Spleen (tissue), 11 donors: ENCODE measurements at regions not wholly inside any gene's neighbourhood (a gene's known extent, or its start where the extent isn't known, plus 50 kb on each side); places are given as distances from the start of the nearest gene placed in this dataset.
"Not testable (repeated sequence)": the region's sequence is repeated elsewhere in the genome, so short reads cannot be mapped to it uniquely, and the experiment has no call there.

ENCODE experiments used
- DNase-seq: peaks from one replicate; pipeline ENCODE4 v3.0.0-alpha.2; 2020
- H3K27ac ChIP-seq, 8 donors: fragments of 200-600 bp; sonication (generic) in 7 of 8; 1 replicate in 4 of 8; 2 replicates in 4 of 8; pipeline versions ENCODE4 v1.5.0 to v1.8.0; 2016 to 2021; ENCODE audit warnings: inconsistent platforms in 4 of 8, mild to moderate bottlenecking in 4 of 8, moderate library complexity in 1 of 8
- H3K27me3 ChIP-seq, 7 donors: fragments of 200-600 bp; sonication (generic) in 6 of 7; replicated peaks in 1 of 7; 1 replicate in 4 of 7; 2 replicates in 3 of 7; pipeline versions ENCODE4 v1.5.0 to v1.8.0; 2016 to 2021; ENCODE audit warnings: inconsistent platforms in 3 of 7, mild to moderate bottlenecking in 1 of 7
- H3K36me3 ChIP-seq, 6 donors: fragments of 200-600 bp; sonication (generic) in 5 of 6; 1 replicate in 4 of 6; 2 replicates in 2 of 6; pipeline versions ENCODE4 v1.5.0 to v1.8.0; 2016 to 2021; ENCODE audit warnings: inconsistent platforms in 2 of 6
- H3K4me1 ChIP-seq, 6 donors: fragments of 200-600 bp; sonication (generic) in 5 of 6; 1 replicate in 3 of 6; 2 replicates in 3 of 6; pipeline versions ENCODE4 v1.5.0 to v1.8.0; 2016 to 2021; ENCODE audit warnings: inconsistent platforms in 3 of 6
- H3K4me3 ChIP-seq, 8 donors: fragments of 200-600 bp; sonication (generic) in 7 of 8; 1 replicate in 4 of 8; 2 replicates in 4 of 8; pipeline versions ENCODE4 v1.5.0 to v1.8.0; 2016 to 2021; ENCODE audit warnings: inconsistent platforms in 4 of 8, mild to moderate bottlenecking in 4 of 8, moderate library complexity in 2 of 8
- H3K9me3 ChIP-seq, 8 donors: fragments of 200-600 bp; sonication (generic) in 7 of 8; 1 replicate in 4 of 8; 2 replicates in 4 of 8; pipeline versions ENCODE4 v1.5.0 to v1.8.0; 2016 to 2021; ENCODE audit warnings: inconsistent platforms in 4 of 8
- POLR2A ChIP-seq, 3 donors: fragments of 450-650 bp; IDR thresholded peaks; one replicate each; pipeline ENCODE4 v1.5.1; 2017; ENCODE audit warnings: antibody characterized with exemption in 3 of 3, mild to moderate bottlenecking in 1 of 3
- POLR2AphosphoS5 ChIP-seq, 3 donors: sonication (generic); formaldehyde crosslinking; IDR thresholded peaks; one replicate each; pipeline ENCODE4 v1.5.1; 2017; ENCODE audit warnings: antibody characterized with exemption in 3 of 3
- WGBS, 5 donors: extraction: QIAGEN DNeasy Blood & Tissue Kit in 3 of 5; methylation state at CpG; one replicate each; pipeline versions ENCODE4 v1.1.5 to v1.1.7; 2013 to 2018; 5-methylcytosine and 5-hydroxymethylcytosine counted together
- intact Hi-C: fragments of 100-400 bp; cut with DNase I; formaldehyde crosslinking; loops from one replicate; pipeline ENCODE4 v1.15.0; 2023; ENCODE audit warnings: low total_unique reads
- TF ChIP-seq, protein P1 (sequence below), 11 experiments: fragments of 200-600 bp in 7 of 11; fragments of 450-650 bp in 4 of 11; sonication (generic) in 4 of 11; IDR thresholded peaks in 8 of 11; conservative IDR thresholded peaks in 3 of 11; 1 replicate in 7 of 11; 2 replicates in 4 of 11; pipeline versions ENCODE4 v1.4.0 to v1.8.0; 2016 to 2021; ENCODE audit warnings: antibody characterized with exemption in 11 of 11, inconsistent platforms in 4 of 11, mild to moderate bottlenecking in 1 of 11
- donor health status: healthy with polysubstance abuse.
- donor health status: DM: no; HTN: no; CAD: no; lungs with moderate emphysema.
- donor health status: DM: no; HTN: no; CAD: no.
- donor health status: Bipolar disorder and iron deficiency.
- donor health status: healthy.
- donor health status: DM: no; HTN: no; CAD: no.
- donor health status: DM: yes; HTN: yes; CAD: no.

GRCh38 chrX:56031409-56031808 is 200.7 kb upstream of the KLF8 start:
- H3K27me3 ChIP-seq, result no peaks in the 10 kb centered on the region
- peaks cover 0 to 15% (median 6%) of the 10 kb centered on the region in 8 donors for H3K9me3 ChIP-seq
- 91 to 99% (median 94%) methylated on average over 4 to 13 of the region's 13 CpGs for WGBS, 5 donors
- no peaks in the 10 kb centered on the region for H3K36me3 ChIP-seq
- intact Hi-C loops, result no loop called here
- TF ChIP-seq, protein P1, sequence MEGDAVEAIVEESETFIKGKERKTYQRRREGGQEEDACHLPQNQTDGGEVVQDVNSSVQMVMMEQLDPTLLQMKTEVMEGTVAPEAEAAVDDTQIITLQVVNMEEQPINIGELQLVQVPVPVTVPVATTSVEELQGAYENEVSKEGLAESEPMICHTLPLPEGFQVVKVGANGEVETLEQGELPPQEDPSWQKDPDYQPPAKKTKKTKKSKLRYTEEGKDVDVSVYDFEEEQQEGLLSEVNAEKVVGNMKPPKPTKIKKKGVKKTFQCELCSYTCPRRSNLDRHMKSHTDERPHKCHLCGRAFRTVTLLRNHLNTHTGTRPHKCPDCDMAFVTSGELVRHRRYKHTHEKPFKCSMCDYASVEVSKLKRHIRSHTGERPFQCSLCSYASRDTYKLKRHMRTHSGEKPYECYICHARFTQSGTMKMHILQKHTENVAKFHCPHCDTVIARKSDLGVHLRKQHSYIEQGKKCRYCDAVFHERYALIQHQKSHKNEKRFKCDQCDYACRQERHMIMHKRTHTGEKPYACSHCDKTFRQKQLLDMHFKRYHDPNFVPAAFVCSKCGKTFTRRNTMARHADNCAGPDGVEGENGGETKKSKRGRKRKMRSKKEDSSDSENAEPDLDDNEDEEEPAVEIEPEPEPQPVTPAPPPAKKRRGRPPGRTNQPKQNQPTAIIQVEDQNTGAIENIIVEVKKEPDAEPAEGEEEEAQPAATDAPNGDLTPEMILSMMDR (IDR thresholded peaks at IDR 0.05 in 8 of 11, conservative IDR thresholded peaks at IDR 0.05 in 3 of 11), result no peak
- TF ChIP-seq POLR2A (IDR thresholded peaks at IDR 0.05) (no peak), POLR2AphosphoS5 (IDR thresholded peaks at IDR 0.05) (no peak)
- no peak overlapping the region for H3K4me3 ChIP-seq
- no peaks in the 10 kb centered on the region for H3K4me1 ChIP-seq
- H3K27ac ChIP-seq, result no peak overlapping the region
- DNase-seq, result no peak

GRCh38 chrX:56033495-56034180 is 198.5 kb upstream of the KLF8 start:
- 49 to 91% (median 85%) methylated on average over 2 of the region's 2 CpGs for WGBS, 5 donors
- no peak overlapping the region for H3K4me3 ChIP-seq
- no peaks in the 10 kb centered on the region for H3K4me1 ChIP-seq
- no peak overlapping the region for H3K27ac ChIP-seq
- H3K9me3 ChIP-seq, result peaks cover 0 to 34% (median 20%) of the 10 kb centered on the region in 8 donors
- intact Hi-C loops, result no loop called here
- TF ChIP-seq, protein P1 (IDR thresholded peaks at IDR 0.05 in 8 of 11, conservative IDR thresholded peaks at IDR 0.05 in 3 of 11), result no peak
- no peak for TF ChIP-seq POLR2AphosphoS5 (IDR thresholded peaks at IDR 0.05)
- TF ChIP-seq POLR2A (IDR thresholded peaks at IDR 0.05), result no peak
- H3K36me3 ChIP-seq, result no peaks in the 10 kb centered on the region
- DNase-seq, result no peak
- H3K27me3 ChIP-seq, result no peaks in the 10 kb centered on the region

GRCh38 chrX:56052673-56053330 is 179.4 kb upstream of the KLF8 start:
- intact Hi-C loops, H3K27ac ChIP-seq, H3K36me3 ChIP-seq, DNase-seq, H3K27me3 ChIP-seq, H3K4me1 ChIP-seq, H3K4me3 ChIP-seq: not testable (repeated sequence)
- 81 to 93% (median 89%) methylated on average over 12 to 22 of the region's 22 CpGs for WGBS, 5 donors
- peaks cover 2 to 45% (median 14%) of the 10 kb centered on the region in 8 donors for H3K9me3 ChIP-seq

DNA sequence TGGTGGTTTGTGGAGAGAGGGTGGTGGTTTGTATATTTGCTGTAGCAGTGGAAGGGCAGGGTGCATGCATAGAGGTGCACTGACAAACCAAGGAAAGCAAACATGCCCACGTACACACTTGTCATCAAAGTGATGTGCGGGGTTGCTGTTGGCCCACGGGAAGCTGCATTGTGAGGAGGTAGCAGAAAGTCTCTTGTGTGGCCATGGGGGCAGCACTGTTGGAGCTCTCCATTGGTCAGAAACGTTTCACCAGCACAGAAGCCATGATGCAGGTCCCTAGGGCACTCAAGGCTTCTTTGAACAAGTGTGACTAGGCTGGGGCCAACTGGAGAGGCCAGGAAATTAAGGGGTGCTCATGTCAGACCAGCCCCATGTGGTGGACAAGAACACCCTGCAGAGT is 174.8 kb upstream of the KLF8 start:
- 71 to 82% (median 77%) methylated on average over 4 of the region's 4 CpGs; no CpG with 5 or more reads in 1 of the 5 donors for WGBS, 5 donors
- intact Hi-C loops, result no loop called here
- Histone ChIP-seq H3K36me3 (no peaks in the 10 kb centered on the region), H3K4me1 (no peaks in the 10 kb centered on the region), H3K27ac (no peak overlapping the region), H3K4me3 (no peak overlapping the region), H3K27me3 (no peaks in the 10 kb centered on the region), H3K9me3 (peaks cover 2 to 66% (median 28%) of the 10 kb centered on the region in 8 donors)
- TF ChIP-seq POLR2AphosphoS5 (IDR thresholded peaks at IDR 0.05) (no peak), POLR2A (IDR thresholded peaks at IDR 0.05) (no peak)
- TF ChIP-seq, protein P1 (IDR thresholded peaks at IDR 0.05 in 8 of 11, conservative IDR thresholded peaks at IDR 0.05 in 3 of 11), result no peak
- peak; percentile 46 for DNase-seq
